GDM1 (cell line): ENCODE measurements at regions not wholly inside any gene's neighbourhood (a gene's known extent, or its start where the extent isn't known, plus 50 kb on each side); places are given as distances from the start of the nearest gene placed in this dataset.
"Not testable (repeated sequence)": the region's sequence is repeated elsewhere in the genome, so short reads cannot be mapped to it uniquely, and the experiment has no call there.

Experiments used
- DNase-seq: peaks from one replicate; lab custom pipeline; 2025; lab: John Stamatoyannopoulos, UW

DNA sequence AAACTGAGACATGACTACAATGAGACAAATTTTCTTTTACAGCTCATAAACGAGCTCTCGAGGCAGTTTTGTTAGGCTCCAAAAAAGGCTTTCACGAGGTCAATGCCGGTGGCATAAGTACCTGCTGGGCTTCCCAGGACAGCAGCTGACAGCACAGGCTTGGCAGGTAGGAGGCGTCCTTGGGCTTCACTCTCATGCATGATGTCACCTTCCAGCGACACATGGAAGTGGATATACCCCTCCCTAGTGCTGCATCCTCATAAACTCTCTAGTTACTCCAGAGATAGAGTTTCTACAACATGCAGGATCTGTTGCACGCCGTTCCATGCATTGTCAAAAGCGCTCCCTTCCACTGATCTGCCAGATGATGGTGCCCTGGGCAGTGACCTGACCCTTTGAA is 112.5 kb upstream of the PAXBP1 start:
- DNase-seq: no peak

- DNase-seq: no peak
Observed at GRCh38 chr21:32886339-32886738, 114.8 kb upstream of the PAXBP1 start.

DNA sequence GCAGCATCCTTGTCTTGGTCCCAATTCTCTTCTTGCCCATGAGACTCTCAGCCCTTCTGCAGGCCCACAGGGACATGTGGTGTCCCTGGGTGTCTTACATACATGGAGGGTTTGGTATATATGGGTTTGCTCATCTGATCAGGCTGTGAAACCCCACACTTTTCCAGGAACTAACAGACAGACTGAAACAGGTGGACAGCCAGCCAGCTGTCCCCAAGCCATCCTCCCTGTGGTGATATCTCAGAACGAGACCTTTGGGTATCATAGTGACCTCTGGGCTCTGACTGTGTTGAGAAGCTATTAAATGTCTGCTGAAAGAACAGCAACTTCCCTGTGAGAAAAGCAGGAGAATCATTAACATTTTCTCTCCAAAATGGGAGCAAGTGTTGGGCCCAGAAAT is 115.5 kb upstream of the PAXBP1 start:
- no peak for DNase-seq

DNA sequence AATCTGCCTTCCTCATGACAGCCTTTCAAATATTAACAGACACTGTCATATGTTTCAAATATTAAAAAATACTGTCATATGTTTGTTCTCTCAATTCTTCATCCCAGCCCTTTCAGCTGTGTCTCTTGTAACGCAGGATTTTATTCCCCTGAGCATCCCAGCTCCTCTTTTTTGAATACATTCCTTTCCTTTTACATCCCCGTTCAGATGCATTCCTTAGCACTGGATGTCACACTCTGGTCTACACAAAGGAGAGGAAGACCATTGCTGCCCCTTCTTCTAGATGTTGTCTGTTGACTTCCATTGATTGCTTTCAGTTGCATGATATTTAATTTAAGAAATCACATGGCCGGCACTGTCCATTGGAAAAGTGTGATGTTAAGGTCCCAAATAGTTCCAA is 117.4 kb upstream of the PAXBP1 start:
- no peak for DNase-seq

DNA sequence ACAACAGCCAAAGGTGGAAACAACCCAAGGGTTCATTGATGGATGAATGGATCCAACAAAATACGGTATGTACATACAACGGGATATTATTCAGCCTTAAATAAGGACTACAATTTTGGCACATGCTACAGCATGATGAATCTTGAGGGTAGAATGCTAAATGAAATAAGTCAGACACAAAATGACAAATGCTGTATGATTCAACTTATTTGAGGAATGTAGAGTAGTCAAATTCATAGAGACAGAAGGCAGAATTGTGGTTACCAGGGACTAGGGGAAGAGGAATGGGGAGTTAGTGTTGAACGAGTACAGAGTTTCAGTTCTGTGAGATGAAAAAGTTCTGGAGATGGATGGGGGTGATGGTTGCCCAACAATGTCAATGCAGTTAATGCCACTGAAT is 118.0 kb upstream of the PAXBP1 start:
- no peak for DNase-seq

- no peak for DNase-seq
Observed at GRCh38 chr21:32894321-32894720, 122.8 kb upstream of the PAXBP1 start.

DNA sequence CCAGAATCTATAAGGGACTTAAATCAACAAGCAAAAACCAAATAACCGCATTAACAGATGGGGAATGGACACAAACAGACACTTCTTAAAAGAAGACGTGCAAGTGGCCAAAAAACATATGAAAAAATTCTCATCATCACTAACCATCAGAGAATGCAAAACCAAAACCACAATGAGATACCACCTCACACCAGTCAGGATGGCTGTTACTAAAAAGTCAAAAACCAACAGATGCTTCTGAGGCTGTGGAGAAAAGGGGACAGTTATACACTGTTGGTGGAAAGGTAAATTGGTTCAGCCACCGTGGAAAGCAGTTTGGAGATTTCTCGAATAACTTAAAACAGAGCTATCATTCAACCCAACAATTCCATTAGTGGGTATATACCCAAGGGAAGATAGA is 124.9 kb upstream of the OLIG2 start:
- no peak for DNase-seq

DNA sequence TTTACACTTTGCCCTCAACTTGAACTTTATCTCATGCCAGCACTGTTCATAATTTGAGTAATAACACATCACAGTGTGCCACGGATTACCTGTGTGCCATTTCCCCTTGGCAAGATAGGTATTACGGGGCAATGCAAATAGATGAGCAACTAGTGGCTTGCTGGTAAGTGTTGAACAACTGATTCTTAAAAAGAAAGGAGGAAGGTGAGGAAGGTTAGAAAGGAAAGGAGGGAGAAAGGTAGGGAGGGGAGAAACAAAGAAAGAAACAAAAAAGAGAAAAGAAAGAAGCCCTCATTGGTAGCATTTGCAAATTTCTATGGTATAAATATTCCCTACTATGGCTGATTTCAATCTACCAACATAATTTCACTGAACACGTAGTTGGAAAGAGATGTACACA is 118.2 kb upstream of the OLIG2 start:
- no peak for DNase-seq

DNA sequence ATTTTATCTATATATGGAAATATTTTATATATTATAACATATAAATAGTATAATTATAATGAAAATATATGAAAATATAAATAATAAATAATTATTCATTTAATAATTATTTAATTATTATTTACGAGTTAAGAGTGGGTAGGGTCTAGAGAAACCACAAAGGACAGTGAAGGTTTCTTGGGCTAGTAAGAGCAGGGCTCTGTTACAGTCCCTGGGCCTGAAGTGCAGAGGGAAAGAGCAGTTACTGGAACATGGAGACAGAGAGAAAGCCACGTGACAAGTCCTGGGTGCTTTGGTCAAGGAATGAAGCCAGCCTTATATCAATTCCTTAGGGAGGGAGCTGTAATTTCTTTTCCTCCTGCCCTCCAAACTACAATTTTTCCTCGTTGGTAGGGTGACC is 117.2 kb upstream of the OLIG2 start:
- DNase-seq: no peak

- no peak for DNase-seq
Observed at GRCh38 chr21:32909393-32909792, 116.3 kb upstream of the OLIG2 start.

DNA sequence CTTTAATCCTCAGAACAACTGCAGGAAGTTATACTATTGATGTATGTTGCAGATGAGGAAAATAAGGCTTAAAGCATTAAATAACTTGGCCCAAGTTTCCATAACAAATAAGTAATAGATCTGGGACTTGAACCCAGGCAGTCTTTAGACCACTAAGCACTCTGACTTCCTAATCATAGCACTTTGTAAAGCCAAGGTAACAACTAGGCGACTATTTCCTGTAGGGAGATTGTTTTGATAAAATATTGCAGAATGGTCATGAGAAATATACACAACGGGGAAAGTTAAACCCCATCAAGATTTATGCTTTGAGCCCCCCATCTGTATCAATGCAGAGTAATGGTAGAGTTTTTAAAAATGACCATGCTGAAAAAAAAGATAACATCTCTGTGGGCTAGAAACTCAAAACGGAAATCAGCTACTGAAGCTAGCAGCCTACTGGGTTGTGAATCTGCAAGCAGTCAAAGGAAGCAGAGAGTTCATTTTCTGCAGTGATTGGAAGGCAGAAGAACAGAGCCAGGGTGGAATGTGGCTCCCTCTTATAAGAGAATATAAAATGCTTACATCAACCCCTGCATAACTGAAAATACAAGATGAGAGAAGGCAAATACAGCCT is 111.2 kb upstream of the OLIG2 start:
- no peak for DNase-seq

GRCh38 chr21:32915099-32915498 is 110.6 kb upstream of the OLIG2 start:
- no peak for DNase-seq

- no peak for DNase-seq
Observed at GRCh38 chr21:32916088-32916487, 109.6 kb upstream of the OLIG2 start.

DNA sequence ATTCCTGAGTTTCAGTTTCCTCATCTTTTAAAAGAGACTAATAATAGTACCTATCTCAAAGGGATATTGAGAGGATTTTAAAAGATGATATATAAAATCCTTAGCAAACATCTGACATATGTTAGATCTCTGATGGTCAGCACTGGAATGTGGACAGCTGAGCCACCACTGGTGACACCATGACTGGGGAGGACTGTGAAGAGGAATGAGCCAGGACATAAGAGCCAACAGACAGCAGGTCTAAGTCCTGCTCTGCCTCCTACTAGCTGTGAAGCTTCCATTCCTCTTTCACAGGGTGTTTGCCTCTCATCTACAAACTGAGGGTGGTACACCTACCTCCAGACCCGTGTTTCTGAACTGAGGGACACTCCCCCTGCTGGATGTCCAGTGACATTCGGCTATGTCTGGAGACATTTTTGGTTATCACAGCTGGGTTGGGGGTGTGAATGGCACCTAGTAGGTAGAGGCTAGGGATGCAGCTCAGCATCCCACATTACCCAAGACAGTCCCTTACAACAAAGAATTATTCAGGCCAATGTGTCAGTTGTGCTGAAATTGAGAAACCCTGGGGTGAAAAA is 109.1 kb upstream of the OLIG2 start:
- DNase-seq: no peak

- no peak for DNase-seq
Observed at GRCh38 chr21:32917362-32918135, 108.2 kb upstream of the OLIG2 start.

DNA sequence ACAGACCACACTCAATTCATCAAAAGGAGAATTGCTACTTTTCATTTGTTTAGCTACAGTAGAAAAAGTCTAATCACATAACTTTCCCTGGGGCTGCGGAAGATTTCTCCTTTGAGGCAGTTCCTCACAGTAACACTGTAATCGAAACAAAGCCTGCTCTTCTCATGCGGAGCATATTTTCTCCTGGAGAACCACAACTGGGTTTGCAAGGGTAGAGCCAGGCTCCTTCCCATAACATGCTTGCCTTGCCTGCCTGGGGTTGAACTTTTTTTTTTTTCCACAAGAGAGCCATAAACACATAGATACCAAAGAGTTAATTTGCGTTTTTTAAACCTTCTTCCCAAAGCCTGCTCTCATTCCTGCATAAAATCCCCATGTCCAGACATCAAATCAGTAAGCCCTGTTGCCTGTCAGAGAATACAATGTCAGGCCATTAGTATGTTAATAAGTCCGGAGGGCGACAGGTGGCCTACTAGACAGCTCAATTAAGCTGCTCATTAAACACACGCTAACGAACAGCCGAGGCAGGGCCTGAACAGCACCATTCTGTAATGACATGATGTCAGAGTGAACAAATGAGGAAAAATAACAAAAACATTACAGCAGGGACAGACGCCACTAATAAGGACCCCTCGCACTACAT is 107.1 kb upstream of the OLIG2 start:
- DNase-seq: no peak

DNA sequence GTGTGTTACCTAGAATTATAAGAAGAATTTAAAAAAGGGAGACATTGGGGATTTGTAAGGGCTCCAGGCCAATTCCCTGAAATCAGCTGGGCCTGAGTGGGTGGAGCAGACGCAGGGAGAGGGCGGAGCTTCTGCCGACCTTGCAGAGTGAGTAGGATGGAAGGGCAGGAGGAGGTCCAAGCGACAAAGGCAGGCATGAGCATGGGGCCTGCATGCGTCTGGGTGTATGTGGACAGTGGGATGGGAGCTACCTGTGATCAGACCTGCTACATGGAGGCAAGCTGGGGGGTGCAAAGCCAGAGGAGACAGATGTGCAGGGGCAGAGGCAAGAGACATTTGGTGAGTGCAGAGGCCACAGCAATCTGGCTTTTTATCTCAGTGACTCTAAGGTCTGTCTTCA is 105.3 kb upstream of the OLIG2 start:
- DNase-seq: no peak

GRCh38 chr21:32921632-32922230 is 104.0 kb upstream of the OLIG2 start:
- DNase-seq: no peak

- no peak for DNase-seq
Observed at GRCh38 chr21:32925098-32925497, 100.6 kb upstream of the OLIG2 start.

DNA sequence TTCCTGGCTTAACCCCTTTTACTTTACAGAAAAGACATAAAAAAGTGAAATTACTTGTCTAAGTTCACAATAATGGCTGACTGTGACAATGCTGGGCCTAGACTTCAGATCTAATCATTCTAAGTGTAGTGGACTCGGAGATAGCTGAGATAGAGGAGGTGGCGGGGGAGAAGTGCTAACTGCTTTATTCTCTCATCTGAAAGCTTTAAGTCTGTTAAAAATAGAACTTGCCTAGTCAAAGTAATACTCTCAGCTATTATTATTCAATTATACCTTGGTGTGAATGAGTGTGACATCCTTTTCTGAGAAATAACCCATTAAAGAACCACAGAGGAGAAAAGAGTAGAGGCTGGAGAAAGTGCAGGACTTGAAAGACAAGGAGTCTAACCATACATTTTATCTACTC is 96.1 kb upstream of the OLIG2 start:
- DNase-seq: no peak

- DNase-seq: no peak
Observed at GRCh38 chr21:32930673-32931072, 95.1 kb upstream of the OLIG2 start.

DNA sequence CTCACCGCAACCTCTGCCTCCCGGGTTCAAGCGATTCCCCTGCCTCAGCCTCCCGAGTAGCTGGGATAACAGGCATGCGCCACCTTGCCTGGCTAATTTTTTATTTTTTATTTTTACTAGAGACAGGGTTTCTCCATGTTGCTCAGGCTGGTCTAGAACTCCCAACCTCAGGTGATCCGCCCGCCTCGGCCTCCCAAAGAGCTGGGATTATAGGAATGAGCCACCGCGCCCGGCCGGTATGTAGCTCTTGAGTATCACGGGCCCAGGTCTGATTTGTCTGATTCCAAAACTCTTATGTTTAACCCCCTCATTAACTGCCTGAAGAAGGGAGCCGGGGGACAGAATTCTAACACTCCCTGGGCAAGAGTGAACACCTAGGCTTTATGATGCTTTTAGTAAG is 91.7 kb upstream of the OLIG2 start:
- DNase-seq: not testable (repeated sequence)

DNA sequence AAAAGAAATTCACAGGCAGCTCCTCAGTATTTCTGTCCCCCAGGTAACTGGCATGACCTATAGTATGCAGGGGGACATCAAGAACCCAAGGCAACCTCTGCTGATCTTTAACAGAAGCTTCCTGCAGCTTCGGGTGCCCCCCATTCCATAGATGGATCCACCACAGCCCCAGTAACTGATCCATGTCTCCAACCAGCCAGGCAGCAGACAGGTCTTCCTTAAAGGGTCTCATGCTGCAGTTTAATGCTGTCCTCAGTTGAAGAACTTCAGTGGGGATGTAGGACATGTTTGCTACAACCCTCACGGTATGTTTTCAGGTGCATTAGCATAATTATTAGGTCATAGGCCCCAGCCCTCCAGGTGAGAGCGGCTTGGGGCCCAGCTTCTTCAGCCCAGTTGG is 90.9 kb upstream of the OLIG2 start:
- DNase-seq: no peak
